Cardiac muscle cell (in vitro differentiated cells and primary cell): ENCODE measurements at regions not wholly inside any gene's neighbourhood (a gene's known extent, or its start where the extent isn't known, plus 50 kb on each side); places are given as distances from the start of the nearest gene placed in this dataset.

ENCODE experiments used
- DNase-seq, 2 donors: peaks; one replicate each; pipeline versions ENCODE4 v3.0.0 to v3.0.0-alpha.2; 2010 to 2017; ENCODE audit warnings: low read depth in 1 of 2, low spot score in 1 of 2
- H3K27ac ChIP-seq: fragments of 200-600 bp; sonication (generic); 2 replicates; pipeline ENCODE4 v1.5.1; 2016
- H3K27me3 ChIP-seq: fragments of 200-600 bp; sonication (generic); 2 replicates; pipeline ENCODE4 v1.6.0; 2016; ENCODE audit warnings: control low read depth
- H3K36me3 ChIP-seq: fragments of 200-600 bp; sonication (generic); 2 replicates; pipeline ENCODE4 v1.5.1; 2016; ENCODE audit warnings: control low read depth
- H3K4me1 ChIP-seq: fragments of 200-600 bp; sonication (generic); 2 replicates; pipeline ENCODE4 v1.8.1; 2017; ENCODE audit warnings: low read depth, mild to moderate bottlenecking, mixed run types
- H3K4me3 ChIP-seq: fragments of 200-600 bp; sonication (generic); 2 replicates; pipeline ENCODE4 v1.5.1; 2016; ENCODE audit warnings: mild to moderate bottlenecking
- H3K9me3 ChIP-seq: fragments of 200-600 bp; sonication (generic); 2 replicates; pipeline ENCODE4 v1.5.1; 2017; ENCODE audit warnings: low read depth, mild to moderate bottlenecking, control low read depth
- TF ChIP-seq, protein P1 (sequence below): IDR thresholded peaks from 2 replicates; pipeline ENCODE4 v1.5.1; 2012; ENCODE audit warnings: low read depth, mild to moderate bottlenecking, low read length

DNA sequence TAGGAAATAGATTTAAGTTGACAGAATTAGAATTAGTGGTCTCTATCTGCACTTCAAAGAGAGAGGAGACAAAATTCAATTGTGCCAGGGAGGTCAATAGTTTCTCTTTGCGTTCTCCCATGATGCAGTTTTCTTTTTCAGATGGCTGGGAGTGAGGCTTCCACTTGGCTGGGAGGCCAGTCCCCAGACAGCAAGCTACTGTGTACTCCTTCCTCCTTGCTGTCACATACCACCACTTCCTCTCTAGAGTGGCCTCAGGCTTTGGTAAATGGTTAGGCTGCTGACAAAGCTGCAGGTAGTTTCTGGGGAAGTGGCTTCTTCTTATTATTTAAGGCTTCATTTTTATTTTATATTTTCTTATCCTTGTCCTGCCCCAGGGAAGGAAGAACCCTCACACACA, 106.2 kb upstream of the HS3ST4 start:
- Histone ChIP-seq H3K27me3 (no peaks in the 10 kb centered on the region), H3K36me3 (no peaks in the 10 kb centered on the region), H3K4me3 (no peak overlapping the region), H3K27ac (no peak overlapping the region), H3K4me1 (no peaks in the 10 kb centered on the region), H3K9me3 (no peaks in the 10 kb centered on the region)
- TF ChIP-seq, protein P1, sequence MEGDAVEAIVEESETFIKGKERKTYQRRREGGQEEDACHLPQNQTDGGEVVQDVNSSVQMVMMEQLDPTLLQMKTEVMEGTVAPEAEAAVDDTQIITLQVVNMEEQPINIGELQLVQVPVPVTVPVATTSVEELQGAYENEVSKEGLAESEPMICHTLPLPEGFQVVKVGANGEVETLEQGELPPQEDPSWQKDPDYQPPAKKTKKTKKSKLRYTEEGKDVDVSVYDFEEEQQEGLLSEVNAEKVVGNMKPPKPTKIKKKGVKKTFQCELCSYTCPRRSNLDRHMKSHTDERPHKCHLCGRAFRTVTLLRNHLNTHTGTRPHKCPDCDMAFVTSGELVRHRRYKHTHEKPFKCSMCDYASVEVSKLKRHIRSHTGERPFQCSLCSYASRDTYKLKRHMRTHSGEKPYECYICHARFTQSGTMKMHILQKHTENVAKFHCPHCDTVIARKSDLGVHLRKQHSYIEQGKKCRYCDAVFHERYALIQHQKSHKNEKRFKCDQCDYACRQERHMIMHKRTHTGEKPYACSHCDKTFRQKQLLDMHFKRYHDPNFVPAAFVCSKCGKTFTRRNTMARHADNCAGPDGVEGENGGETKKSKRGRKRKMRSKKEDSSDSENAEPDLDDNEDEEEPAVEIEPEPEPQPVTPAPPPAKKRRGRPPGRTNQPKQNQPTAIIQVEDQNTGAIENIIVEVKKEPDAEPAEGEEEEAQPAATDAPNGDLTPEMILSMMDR, result no peak
- DNase-seq, result no peak

DNA sequence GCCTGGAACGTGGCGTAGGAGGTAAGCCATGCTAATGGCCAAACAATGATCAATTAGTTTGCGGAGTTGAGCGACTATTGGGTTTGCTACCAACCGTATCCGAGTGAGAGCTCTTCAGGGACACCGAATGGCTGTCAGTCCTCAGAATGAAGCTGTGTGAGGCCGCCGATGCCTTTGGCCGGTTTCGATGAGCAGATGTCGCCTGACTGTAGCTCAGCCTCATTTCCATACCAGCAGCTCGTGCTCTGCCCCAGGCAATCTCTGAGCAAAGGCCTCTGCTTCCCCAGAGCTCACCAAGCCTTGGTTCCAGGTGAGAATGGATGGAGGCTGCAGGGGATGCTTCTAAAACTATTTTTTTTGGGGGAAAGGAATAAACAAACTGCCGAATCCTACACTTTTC, 111.7 kb upstream of the HS3ST4 start:
- Histone ChIP-seq H3K27me3 (no peaks in the 10 kb centered on the region), H3K9me3 (no peaks in the 10 kb centered on the region), H3K36me3 (no peaks in the 10 kb centered on the region), H3K27ac (no peak overlapping the region), H3K4me3 (no peak overlapping the region), H3K4me1 (no peaks in the 10 kb centered on the region)
- no peak for DNase-seq
- TF ChIP-seq, protein P1, result no peak

DNA sequence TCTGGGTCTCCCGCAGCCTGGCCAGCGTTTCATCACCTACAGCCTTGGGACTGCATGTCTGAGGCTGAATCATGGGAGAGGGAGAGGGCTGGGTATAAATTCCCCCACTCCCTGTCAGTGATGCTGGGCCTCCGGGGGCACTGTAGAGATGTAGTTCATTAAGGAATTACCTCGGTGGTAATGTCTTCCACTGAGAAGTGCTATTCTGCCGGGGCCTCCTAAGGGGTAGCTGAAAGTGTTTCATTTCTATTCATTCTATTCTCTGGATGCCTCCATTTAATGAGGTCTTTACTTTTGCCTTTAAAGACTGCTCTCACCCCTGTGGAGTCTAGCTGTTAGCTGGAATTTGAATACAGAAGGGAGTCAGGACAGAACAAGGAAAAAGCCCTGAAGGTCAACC, 116.4 kb upstream of the HS3ST4 start:
- H3K9me3 ChIP-seq, result no peaks in the 10 kb centered on the region
- DNase-seq, result no peak
- H3K27ac ChIP-seq, result no peak overlapping the region
- no peaks in the 10 kb centered on the region for H3K4me1 ChIP-seq
- H3K4me3 ChIP-seq, result no peak overlapping the region
- no peaks in the 10 kb centered on the region for H3K27me3 ChIP-seq
- TF ChIP-seq, protein P1, result no peak
- H3K36me3 ChIP-seq, result no peaks in the 10 kb centered on the region

DNA sequence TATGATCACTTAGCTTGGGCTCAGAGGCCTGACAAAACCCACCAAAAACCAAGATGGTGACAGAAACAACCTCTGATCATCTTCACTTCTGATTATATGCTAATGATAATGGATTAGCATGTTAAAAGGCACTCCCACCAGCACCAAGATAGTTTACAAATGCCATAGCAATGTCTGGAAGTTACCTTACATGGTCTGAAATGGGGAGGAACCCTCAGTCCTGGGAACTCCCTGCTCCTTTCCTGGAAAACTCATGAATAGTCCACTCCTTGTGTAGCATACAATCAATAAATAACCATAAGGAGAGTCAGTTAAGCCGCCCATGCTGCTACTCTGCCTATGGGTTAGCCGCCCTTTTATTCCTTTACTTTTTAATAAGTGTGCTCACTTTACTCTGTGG, 120.0 kb upstream of the HS3ST4 start:
- Histone ChIP-seq H3K27ac (no peak overlapping the region), H3K4me1 (no peaks in the 10 kb centered on the region), H3K9me3 (no peaks in the 10 kb centered on the region), H3K4me3 (no peak overlapping the region), H3K27me3 (no peaks in the 10 kb centered on the region), H3K36me3 (no peaks in the 10 kb centered on the region)
- TF ChIP-seq, protein P1, result no peak
- DNase-seq, result no peak

DNA sequence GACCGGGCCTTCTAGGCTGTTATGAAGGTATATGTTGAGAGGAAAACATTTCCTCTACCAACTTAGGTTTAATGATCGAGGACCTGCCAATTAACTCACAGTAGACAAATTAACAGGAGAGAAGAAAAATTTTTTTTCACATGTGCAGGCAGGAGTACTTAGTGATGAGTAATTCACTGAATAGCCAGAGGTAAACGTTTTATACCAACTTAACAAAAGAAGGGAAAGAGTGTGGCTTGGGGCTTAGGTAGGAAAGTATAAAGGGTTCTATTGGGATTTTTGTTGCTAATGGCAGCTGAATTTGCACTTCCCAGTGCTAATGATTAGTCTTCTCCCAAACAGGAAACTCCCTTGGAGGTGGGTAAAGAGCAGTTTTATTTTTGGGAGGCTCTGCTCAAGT, 121.6 kb upstream of the HS3ST4 start:
- no peaks in the 10 kb centered on the region for H3K9me3 ChIP-seq
- no peaks in the 10 kb centered on the region for H3K4me1 ChIP-seq
- no peak overlapping the region for H3K27ac ChIP-seq
- no peaks in the 10 kb centered on the region for H3K27me3 ChIP-seq
- no peak for DNase-seq
- no peaks in the 10 kb centered on the region for H3K36me3 ChIP-seq
- H3K4me3 ChIP-seq, result no peak overlapping the region
- TF ChIP-seq, protein P1, result no peak

DNA sequence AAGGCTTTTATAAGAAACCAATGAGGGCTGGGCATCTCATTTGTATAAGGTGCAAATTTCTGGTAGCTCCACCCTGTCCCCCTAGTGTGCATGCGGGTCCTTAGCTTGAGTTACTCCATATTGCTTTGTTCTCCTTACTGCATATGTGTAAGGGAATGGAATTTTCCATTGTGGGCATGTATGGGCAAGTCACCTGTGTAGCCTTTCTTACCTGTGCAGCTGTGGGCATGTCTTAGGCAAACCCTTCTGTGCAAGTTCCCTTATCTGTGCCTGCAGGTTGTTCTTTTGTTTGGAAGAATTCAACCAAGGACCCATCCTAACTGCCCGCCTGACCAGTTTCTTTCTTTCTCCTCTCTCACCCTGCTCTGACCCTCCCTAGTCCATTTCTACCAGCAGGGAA, 122.8 kb upstream of the HS3ST4 start:
- Histone ChIP-seq H3K36me3 (no peaks in the 10 kb centered on the region), H3K27me3 (no peaks in the 10 kb centered on the region), H3K4me3 (no peak overlapping the region), H3K9me3 (no peaks in the 10 kb centered on the region), H3K27ac (no peak overlapping the region), H3K4me1 (no peaks in the 10 kb centered on the region)
- TF ChIP-seq, protein P1, result no peak
- DNase-seq, result no peak
